NOMO-1 treated with DMSO at 0.1 percent for 48 hours (cell line): ENCODE measurements at regions not wholly inside any gene's neighbourhood (a gene's known extent, or its start where the extent isn't known, plus 50 kb on each side); places are given as distances from the start of the nearest gene placed in this dataset.

Source experiments
- DNase-seq: peaks from one replicate; lab custom pipeline; 2025; ENCODE audit not compliant: unreplicated experiment; lab: John Stamatoyannopoulos, UW

DNA sequence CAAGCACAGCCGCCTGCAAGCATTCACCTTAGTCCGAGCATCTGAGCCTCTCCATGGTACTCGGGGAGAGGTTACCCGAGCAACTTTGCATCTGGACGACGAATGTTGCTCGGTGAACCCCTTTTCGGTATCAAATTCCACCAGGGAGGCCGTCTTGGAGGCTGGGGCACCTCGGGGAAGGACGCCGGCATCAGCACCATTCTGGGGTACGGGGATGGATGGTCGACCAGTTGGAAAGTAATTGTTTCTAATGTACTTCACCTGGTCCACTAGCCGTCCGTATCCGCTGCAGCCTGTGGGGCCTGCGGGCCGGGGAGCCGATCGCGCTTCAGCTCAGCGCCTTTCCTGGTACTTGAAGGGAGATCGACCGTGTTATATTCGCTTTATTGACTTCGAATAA lies 161.7 kb upstream of the RTL1 start:
- DNase-seq: no peak

DNA sequence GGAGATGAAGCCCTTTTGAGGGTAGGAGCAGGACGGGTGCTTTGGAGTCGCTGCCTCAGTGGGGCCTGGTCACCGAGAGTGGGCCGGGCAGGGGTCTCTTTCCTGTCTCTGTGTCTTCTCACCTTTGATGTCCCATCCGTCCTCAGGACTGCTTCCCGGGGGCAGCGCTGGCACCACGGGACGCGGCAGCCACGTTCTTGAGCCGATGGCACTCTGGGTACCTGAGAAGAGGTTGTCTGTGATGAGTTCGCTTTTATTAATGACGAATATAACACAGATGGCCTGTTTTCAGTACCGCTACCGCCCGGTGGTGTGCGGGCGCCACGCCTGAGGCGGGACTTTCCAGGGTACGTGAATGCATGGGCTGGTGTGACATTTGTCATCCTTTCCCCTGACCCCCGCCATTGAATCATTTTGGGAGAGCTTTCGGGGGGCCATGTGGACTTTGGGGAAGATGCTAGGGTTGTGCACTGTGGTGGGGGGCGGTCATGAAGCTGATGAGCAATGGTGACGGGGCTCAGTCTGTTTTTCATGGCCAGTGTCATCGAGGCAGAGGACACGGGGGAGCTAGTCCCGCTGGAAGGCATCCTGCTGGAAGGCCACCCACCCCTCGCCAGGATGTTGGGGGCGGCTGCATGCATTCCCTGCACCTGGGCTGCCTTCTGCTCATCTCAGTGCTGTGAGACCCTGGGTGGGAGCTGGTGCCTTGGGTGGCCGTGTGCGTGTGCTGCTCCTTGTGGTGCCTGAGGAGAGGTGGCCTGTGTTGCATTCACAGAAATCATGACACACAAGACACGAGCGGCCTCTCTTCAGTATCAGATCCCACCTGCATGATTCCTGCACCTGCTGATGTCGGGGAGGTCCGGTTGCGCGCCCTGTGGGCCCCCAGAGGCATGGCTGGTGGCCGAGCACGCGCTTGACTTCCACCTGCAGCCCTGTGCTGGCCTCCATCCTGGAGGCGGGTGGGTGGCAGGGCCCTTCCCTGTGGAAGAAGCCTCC lies 162.5 kb upstream of the RTL1 start:
- no peak for DNase-seq

GRCh38 chr14:101066826-101067510 lies 163.4 kb upstream of the RTL1 start:
- DNase-seq: no peak

- DNase-seq: no peak
These were observed 165.0 kb upstream of the RTL1 start for GRCh38 chr14:101068313-101069227.

GRCh38 chr14:101069228-101069549 lies 165.7 kb upstream of the RTL1 start:
- no peak for DNase-seq

DNA sequence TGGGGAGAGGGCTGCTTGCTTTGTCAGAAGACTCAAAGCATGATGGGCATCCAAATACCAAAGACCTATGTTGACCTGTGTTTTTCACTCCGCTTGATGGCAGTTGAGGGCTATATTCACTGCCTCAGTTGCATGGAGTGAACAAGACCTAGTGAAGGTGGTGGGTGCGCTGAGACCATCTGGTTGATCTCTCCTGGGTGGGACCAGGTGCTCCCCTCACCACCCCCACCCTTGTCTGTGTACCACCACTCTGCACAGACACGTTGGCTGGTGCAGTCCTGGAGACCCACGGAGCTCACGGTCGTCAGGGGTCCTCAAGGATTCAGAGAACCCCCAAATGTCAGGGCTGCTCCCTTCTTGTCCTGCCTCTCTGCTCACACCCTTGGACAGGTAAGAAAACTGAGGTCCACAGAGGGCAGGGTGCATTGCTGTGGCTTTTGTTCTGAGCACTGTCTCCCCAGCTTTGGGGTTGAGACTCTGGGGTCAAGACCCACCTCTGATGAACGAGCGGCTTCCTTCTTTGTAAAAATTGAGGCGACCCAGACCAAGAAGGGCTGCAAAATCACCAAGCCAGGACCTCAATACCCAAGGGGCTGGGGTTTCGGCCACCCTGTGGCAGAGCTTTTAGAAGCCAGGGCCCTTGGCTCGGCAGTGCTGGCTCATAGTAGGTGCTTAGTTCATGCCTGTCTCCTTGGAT lies 166.3 kb upstream of the RTL1 start:
- DNase-seq: no peak

DNA sequence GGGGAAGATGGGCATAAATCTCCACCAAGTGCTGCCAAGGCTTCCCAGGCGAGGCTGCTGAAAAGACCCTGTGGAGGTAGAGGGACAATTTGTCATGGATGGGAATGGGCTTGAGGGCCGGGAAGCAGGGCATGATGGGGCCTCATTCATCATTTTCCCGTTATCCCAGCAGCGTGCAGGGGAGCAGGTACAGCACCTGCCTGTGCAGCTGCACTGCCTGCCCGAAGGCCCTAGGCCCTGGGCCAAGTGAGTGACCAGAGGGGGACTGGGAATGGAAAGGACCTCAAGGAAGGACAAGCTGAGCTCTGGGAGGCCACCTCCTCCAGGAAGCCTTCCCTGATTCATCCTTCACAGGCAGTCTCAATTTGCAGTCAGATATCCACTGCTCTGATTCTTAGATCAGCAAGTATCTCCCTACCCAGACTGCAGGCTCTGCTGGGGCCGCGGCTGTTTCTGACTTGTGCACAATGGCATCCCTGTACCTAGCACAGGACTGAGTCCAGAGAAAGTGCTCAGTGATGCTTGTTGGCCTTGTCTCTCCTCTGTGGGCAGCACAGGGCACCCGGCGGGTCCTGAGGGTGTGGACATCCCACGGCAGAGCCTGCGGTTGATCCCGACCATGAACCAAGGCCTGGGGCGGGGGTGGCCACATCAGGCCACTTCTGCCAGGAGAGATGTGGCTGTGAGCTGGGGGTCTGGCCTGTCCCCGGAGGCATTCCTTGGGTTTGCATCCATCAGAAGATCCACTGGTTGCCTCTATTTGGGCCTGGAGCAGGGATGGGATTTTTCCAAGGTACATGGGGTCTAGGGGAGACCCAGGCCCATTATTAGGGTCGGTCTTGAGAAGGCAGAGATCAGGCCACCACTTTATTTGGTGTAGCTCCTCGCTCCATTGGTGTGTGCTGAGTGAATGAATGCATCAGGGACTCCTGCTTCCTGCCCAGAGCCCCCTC lies 167.3 kb upstream of the RTL1 start:
- DNase-seq: no peak

DNA sequence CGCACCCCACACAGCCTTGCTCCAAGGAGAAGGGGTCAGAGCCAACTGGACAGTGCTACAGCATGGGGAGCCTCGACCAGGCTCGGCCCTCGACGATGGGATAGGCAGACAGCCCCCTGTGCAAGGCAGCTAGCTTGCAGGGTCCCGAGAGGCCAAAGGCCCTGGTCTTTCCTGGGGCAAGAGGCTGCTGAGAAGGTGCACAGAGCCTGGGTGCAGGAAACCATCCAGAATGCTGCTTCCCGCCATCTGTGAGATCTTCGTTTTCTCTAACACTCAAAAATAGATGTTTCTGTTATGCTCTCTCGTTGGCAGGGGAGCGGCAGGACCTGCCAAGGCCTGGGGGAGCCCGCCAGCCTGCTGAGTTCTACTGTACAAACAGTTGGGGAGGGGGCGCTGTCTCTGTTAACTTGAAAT lies 168.0 kb upstream of the RTL1 start:
- DNase-seq: no peak

GRCh38 chr14:101072070-101072469 lies 168.5 kb upstream of the RTL1 start:
- no peak for DNase-seq

DNA sequence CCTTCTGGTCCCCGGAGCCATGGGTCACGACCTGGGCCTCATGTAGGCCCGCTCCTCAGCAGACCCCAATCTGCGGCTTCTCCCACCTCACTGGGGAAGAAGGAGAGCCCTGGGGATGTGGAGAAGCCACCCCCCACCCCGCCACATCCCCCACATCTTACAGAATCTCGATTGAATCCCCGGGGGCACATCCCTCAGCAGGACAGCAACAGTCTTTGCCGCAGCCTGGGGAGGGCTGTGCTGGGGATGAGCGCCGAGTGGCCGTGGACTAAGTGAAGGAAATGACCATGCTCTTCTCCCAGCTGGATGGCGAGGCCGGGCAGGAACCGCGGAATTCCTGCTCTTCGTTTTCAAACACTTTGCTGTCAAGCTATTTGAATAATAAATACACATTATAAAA lies 169.0 kb upstream of the RTL1 start:
- no peak for DNase-seq

DNA sequence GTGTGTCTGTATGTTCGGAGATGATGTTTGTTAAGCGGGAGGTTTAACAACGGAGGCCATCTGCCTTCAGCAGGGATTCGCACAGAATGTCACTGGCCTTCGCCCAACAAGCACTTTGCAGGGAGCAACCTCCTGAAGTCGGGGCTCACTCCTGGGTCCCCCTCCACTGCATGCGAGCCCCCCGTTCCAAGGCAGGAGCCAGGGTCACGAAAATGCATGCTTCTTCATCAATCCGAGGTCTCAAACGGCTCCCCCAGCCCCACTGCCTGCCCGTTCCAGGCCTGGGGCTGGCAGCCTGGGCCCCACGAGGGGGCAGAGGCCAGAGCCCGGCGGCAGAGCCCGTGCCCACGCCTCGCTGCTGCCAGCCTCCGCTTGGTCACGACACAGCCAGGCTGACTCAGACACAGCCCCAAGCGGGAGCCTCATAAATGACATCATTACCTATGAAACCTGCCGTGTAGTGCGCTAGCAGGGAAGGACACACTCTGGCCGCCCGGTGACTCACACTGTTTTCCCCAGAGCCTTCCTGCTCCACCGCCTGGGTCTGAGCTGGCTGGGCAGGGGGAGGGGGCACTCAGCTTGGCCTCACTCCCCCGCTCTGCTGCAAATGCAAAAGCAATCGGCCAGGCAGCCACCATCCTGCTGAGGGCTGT lies 169.5 kb upstream of the RTL1 start:
- DNase-seq: peak; percentile 59

GRCh38 chr14:101073598-101073965 lies 170.1 kb upstream of the RTL1 start:
- DNase-seq: no peak

GRCh38 chr14:101074196-101075024 lies 170.9 kb upstream of the RTL1 start:
- no peak for DNase-seq

GRCh38 chr14:101075025-101075800 lies 171.7 kb upstream of the RTL1 start:
- no peak for DNase-seq

DNA sequence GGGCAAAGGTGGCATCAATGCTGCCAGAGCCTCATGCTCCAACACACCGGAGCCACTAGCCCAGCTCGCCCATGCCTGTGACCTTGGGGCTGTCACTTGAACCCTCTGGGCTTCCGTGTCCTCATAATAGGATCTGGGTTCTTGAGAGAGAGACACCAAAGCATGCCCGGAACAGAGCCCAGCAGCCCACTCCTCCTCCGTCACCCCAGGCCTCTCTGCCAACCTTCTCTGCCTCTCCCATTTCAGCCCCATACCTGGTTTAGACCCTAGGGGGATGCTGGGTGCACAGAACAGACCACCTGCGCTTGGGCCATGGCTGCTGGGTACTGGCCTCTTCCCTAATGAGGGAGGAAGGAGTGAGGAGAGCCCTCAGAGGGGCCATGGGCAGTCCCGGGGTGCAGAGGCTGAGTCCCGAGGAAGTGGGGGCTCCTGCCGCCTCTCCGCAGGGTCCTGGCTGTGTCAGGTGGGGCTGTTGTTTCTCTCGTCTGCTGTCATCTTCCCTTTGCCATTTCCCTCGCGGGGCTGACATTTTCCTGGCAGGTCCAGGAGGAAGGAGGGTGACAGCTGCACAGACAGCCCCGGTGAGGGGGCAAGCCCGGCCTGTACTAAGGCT lies 172.4 kb upstream of the RTL1 start:
- DNase-seq: no peak

DNA sequence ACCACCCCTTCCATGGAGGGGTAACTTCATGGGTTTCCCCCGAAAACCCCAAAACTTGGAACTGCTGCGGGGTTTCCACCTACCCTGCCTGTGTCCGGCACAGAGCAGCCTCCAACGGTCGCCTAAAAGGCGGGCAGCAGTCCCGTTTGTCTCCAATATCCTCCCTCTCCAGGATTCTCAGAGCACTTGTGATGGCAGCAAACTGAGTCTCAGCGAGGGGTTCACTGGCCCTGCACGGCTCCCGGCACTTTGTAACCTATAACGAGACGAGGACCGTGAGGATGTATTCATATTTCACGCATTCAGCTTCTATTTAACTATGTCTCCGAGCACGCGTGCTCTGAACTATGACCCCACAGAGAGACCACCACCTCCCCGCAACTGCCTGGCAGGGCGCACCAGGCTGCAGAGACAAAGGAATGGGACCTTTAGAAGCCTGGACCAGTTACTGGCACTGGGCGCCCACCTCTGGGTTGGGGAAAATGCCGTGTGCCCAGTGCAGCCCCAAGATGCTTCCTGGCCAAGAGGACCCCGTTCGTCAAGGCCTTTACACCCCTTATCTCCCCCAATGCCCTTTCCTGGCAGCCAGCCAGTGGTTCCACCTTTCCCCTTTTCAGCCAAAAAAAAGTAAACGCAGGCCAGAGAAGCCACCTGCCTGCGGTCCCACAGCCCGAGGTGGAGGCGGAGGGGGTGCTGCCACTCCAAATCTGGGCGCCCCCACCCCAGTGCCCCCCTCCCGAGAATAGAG lies 173.1 kb upstream of the RTL1 start:
- no peak for DNase-seq
